ENCODE measurements at regions not wholly inside any gene's neighbourhood (a gene's known extent, or its start where the extent isn't known, plus 50 kb on each side); places are given as distances from the start of the nearest gene placed in this dataset.
"Not testable (repeated sequence)": the region's sequence is repeated elsewhere in the genome, so short reads cannot be mapped to it uniquely, and the experiment has no call there.

DNA sequence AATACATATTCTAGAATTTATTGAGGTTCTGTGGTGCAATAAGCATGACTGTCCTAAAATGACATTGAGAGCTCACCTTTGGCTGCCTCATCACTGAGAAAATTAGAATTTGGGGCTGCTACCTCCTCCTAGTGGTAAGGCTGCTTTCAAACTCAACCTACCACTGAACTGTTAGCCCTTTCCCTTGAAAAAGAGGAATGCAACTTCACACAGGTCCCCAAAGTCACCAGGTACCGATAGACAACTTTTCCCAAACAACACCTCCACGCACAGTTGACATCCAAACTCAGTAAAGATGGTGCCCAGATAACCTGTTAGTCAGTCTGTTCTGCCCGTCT lies 75.9 kb upstream of the SCIN start:
- no peak overlapping the region for H3K4me3 Mint-ChIP-seq
- H3K36me3 Mint-ChIP-seq = no peaks in the 10 kb centered on the region
- no peaks in the 10 kb centered on the region for H3K9me3 Mint-ChIP-seq
- H3K27me3 Mint-ChIP-seq = peaks cover 11% of the 10 kb centered on the region
- no peaks in the 10 kb centered on the region for H3K4me1 Mint-ChIP-seq
- no peak overlapping the region for H3K27ac Mint-ChIP-seq

DNA sequence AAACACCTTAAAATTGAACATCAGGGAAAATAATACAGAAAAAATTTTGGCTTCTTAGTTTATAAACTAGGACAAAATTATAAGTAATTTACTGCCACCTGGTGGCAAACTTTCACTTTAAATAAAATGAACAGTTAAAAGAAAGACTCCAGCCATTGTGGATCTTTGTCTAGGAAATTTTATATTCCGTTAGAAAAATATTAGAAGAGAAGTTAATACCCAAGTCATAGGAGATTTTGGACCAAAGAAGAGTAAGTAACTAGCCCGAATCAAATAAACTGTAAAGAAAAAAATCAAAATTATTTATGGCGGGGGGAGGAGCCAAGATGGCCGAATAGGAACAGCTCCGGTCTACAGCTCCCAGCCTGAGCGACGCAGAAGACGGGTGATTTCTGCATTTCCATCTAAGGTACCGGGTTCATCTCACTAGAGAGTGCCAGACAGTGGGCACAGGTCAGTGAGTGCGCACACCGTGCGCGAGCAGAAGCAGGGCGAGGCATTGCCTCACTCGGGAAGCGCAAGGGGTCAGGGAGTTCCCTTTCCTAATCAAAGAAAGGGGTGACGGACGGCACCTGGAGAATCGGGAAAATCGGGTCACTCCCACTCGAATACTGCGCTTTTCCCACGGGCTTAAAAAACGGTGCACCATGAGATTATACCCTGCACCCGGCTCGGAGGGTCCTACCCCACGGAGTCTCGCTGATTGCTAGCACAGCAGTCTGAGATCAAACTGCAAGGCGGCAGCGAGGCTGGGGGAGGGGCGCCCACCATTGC lies 73.4 kb upstream of the SCIN start:
- H3K27me3 Mint-ChIP-seq, H3K27ac Mint-ChIP-seq, H3K4me1 Mint-ChIP-seq, H3K36me3 Mint-ChIP-seq, H3K9me3 Mint-ChIP-seq: not testable (repeated sequence)
- H3K4me3 Mint-ChIP-seq = peak overlapping the region; percentile 80

- Mint-ChIP-seq H3K36me3 (no peaks in the 10 kb centered on the region), H3K27ac (no peak overlapping the region), H3K4me3 (no peak overlapping the region), H3K4me1 (no peaks in the 10 kb centered on the region), H3K9me3 (no peaks in the 10 kb centered on the region), H3K27me3 (peaks cover under 1% of the 10 kb centered on the region)
These were observed 66.4 kb upstream of the SCIN start for GRCh38 chr7:12504149-12504548.

- no peaks in the 10 kb centered on the region for H3K36me3 Mint-ChIP-seq
- peaks cover 2% of the 10 kb centered on the region for H3K27me3 Mint-ChIP-seq
- H3K27ac Mint-ChIP-seq = no peak overlapping the region
These were observed 62.5 kb upstream of the SCIN start for GRCh38 chr7:12508005-12508404.

GRCh38 chr7:12508554-12508953 lies 62.0 kb upstream of the SCIN start:
- H3K4me1 Mint-ChIP-seq = no peaks in the 10 kb centered on the region
- no peak overlapping the region for H3K4me3 Mint-ChIP-seq
- H3K36me3 Mint-ChIP-seq = no peaks in the 10 kb centered on the region
- H3K9me3 Mint-ChIP-seq = no peaks in the 10 kb centered on the region
- peaks cover 3% of the 10 kb centered on the region for H3K27me3 Mint-ChIP-seq
- H3K27ac Mint-ChIP-seq = no peak overlapping the region

More at GRCh38 chr7:12508005-12508404, 62.5 kb upstream of the SCIN start:
- H3K4me3 Mint-ChIP-seq = no peak overlapping the region
- no peaks in the 10 kb centered on the region for H3K4me1 Mint-ChIP-seq
- H3K9me3 Mint-ChIP-seq = no peaks in the 10 kb centered on the region

DNA sequence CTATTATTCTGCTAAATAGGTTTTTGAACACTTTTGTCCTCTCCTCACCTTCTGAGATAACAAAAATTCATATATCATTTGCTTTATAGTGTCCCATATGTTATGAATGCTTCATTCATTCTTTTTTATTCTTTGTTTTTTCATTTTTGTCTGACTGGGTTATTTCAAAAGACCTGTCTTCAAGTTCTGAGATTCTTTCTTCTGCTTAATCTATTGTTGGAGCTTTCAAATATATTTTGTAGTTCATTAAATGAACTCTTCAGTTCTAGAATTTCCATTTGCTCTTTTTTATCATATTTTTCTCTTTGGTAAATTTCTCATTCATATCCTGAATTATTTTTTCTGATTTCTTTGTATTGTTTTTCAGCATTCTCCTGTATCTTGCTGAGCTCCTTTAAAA lies 53.1 kb upstream of the SCIN start:
- Mint-ChIP-seq H3K27me3 (peaks cover 11% of the 10 kb centered on the region), H3K9me3 (peaks cover 15% of the 10 kb centered on the region), H3K36me3 (no peaks in the 10 kb centered on the region), H3K4me3 (no peak overlapping the region), H3K27ac (no peak overlapping the region), H3K4me1 (no peaks in the 10 kb centered on the region)

- H3K4me1 Mint-ChIP-seq = no peaks in the 10 kb centered on the region
- H3K27ac Mint-ChIP-seq = no peak overlapping the region
- peaks cover 11% of the 10 kb centered on the region for H3K27me3 Mint-ChIP-seq
- H3K9me3 Mint-ChIP-seq = peaks cover 15% of the 10 kb centered on the region
- H3K4me3 Mint-ChIP-seq = no peak overlapping the region
- no peaks in the 10 kb centered on the region for H3K36me3 Mint-ChIP-seq
These were observed 51.4 kb upstream of the SCIN start for GRCh38 chr7:12518920-12519681.

- H3K4me1 Mint-ChIP-seq = no peaks in the 10 kb centered on the region
- no peak overlapping the region for H3K4me3 Mint-ChIP-seq
- no peak overlapping the region for H3K27ac Mint-ChIP-seq
- H3K9me3 Mint-ChIP-seq = peaks cover 15% of the 10 kb centered on the region
- H3K36me3 Mint-ChIP-seq = no peaks in the 10 kb centered on the region
- peaks cover 9% of the 10 kb centered on the region for H3K27me3 Mint-ChIP-seq
These were observed 50.9 kb upstream of the SCIN start for GRCh38 chr7:12519682-12520009.

All from activated naive CD4-positive, alpha-beta T cell treated with anti-CD3 and anti-CD28 coated beads, Interleukin-2, amount 50 U/mL, for 24 hours (primary cell).